HG02870 (cell line): ENCODE measurements at regions not wholly inside any gene's neighbourhood (a gene's known extent, or its start where the extent isn't known, plus 50 kb on each side); places are given as distances from the start of the nearest gene placed in this dataset.

Source experiments
- ATAC-seq: cut with Tn5 transposase; IDR thresholded peaks from one replicate; pipeline ENCODE4 v1.9.1; 2021; ENCODE audit warnings: mild to moderate bottlenecking, moderate library complexity; ENCODE audit not compliant: unreplicated experiment

DNA sequence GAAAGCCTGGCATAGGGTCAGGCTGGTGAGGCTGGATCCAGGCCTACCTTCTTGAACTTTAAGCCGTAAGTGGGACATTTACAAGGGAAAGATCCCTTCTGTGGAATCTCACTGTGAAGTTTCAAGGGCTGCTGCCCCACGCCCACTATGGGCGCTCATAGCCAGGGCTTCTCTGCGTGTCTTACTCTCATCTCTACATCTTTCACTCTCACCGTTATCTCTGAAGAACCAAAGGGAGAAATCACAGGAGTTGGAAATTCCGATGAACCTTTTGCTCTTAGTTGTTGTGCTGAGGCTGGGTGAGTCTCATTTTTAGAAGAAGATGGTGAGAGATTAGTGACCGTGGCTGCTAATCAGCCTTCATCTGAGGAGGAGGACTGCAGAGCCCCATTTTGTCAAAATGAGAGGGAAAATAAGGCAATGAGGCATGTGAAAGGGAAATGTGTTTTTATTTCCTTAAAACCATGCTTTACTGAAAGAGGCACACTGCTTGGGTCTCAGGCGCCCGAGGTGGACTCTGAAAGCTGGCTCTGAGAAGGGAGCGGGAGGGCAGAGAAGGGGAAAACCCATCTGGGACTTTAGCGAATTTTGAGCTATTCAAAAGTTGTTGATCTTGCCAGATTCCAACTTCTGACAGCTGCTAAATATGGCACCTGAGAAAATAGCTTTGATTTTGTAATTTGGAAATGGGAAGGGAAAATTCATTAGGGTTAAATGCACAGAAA lies 301.5 kb downstream of the CLIC5 start:
- no peak for ATAC-seq
